Spleen (tissue), 7 donors: ENCODE measurements at regions not wholly inside any gene's neighbourhood (a gene's known extent, or its start where the extent isn't known, plus 50 kb on each side); places are given as distances from the start of the nearest gene placed in this dataset.

ENCODE experiments used
- POLR2A ChIP-seq, 3 donors: fragments of 450-650 bp; IDR thresholded peaks; one replicate each; pipeline ENCODE4 v1.5.1; 2017; ENCODE audit warnings: antibody characterized with exemption in 3 of 3, mild to moderate bottlenecking in 1 of 3
- TF ChIP-seq, protein P1 (sequence below), 11 experiments: fragments of 200-600 bp in 7 of 11; fragments of 450-650 bp in 4 of 11; sonication (generic) in 4 of 11; IDR thresholded peaks in 8 of 11; conservative IDR thresholded peaks in 3 of 11; 1 replicate in 7 of 11; 2 replicates in 4 of 11; pipeline versions ENCODE4 v1.4.0 to v1.8.0; 2016 to 2021; ENCODE audit warnings: antibody characterized with exemption in 11 of 11, inconsistent platforms in 4 of 11, mild to moderate bottlenecking in 1 of 11
- donor health status: DM: no; HTN: no; CAD: no; lungs with moderate emphysema.
- donor health status: DM: no; HTN: no; CAD: no.
- donor health status: DM: no; HTN: no; CAD: no.

DNA sequence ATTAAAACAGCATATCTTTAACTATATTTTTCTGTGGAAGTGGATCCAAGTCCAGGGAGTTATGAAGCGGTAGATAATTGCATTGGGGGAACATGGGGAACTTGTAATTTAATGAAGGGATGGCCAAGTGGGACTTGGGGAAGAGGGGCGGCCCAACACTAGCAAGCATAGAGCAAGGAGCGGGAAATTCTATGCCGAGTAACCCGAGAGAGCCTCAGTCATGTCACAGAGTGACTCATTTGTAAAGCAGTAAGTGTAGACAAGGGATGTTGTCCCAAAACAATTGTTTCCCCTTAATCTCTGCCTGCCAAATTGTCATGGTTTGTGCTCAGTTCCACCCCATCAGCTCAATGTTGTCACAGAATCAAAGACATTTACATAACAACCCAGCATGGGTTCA lies 620.1 kb downstream of the AJAP1 start:
- TF ChIP-seq, protein P1, sequence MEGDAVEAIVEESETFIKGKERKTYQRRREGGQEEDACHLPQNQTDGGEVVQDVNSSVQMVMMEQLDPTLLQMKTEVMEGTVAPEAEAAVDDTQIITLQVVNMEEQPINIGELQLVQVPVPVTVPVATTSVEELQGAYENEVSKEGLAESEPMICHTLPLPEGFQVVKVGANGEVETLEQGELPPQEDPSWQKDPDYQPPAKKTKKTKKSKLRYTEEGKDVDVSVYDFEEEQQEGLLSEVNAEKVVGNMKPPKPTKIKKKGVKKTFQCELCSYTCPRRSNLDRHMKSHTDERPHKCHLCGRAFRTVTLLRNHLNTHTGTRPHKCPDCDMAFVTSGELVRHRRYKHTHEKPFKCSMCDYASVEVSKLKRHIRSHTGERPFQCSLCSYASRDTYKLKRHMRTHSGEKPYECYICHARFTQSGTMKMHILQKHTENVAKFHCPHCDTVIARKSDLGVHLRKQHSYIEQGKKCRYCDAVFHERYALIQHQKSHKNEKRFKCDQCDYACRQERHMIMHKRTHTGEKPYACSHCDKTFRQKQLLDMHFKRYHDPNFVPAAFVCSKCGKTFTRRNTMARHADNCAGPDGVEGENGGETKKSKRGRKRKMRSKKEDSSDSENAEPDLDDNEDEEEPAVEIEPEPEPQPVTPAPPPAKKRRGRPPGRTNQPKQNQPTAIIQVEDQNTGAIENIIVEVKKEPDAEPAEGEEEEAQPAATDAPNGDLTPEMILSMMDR (IDR thresholded peaks at IDR 0.05 in 8 of 11, conservative IDR thresholded peaks at IDR 0.05 in 3 of 11): no peak
- TF ChIP-seq POLR2A (IDR thresholded peaks at IDR 0.05): no peak
